Thyroid gland (tissue), 4 donors: ENCODE measurements at regions not wholly inside any gene's neighbourhood (a gene's known extent, or its start where the extent isn't known, plus 50 kb on each side); places are given as distances from the start of the nearest gene placed in this dataset.

Experiments used
- POLR2A ChIP-seq, 2 donors: fragments of 450-650 bp; IDR thresholded peaks; one replicate each; pipeline ENCODE4 v1.6.1; 2017; ENCODE audit warnings: antibody characterized with exemption in 2 of 2, mild to moderate bottlenecking in 2 of 2, moderate library complexity in 1 of 2
- TF ChIP-seq, protein P1 (sequence below), 6 experiments: fragments of 200-600 bp in 3 of 6; fragments of 450-650 bp in 3 of 6; sonication (generic) in 3 of 6; IDR thresholded peaks; one replicate each; pipeline ENCODE4 v1.5.1; 2016 to 2019; ENCODE audit warnings: antibody characterized with exemption in 6 of 6, mild to moderate bottlenecking in 2 of 6, inconsistent platforms in 1 of 6, moderate library complexity in 1 of 6

DNA sequence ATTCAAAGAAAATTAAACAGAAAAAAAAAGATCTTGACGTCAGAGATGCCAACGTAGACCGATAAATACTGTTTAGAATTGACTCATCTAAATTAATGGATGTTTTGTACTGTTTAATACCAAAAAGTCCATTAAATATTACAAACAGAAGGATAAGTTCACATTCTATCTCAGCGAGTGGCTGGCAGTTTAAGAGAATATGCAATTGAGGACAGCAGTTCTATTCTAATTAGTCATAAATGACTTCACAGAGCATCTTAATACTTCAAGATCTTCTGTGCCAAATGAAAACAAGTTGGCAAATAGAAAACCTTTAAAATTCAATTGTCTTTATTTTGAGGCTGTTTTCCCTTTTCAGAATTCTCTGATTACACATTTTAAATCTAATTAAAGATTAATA lies 326.6 kb upstream of the NREP start:
- TF ChIP-seq, protein P1, sequence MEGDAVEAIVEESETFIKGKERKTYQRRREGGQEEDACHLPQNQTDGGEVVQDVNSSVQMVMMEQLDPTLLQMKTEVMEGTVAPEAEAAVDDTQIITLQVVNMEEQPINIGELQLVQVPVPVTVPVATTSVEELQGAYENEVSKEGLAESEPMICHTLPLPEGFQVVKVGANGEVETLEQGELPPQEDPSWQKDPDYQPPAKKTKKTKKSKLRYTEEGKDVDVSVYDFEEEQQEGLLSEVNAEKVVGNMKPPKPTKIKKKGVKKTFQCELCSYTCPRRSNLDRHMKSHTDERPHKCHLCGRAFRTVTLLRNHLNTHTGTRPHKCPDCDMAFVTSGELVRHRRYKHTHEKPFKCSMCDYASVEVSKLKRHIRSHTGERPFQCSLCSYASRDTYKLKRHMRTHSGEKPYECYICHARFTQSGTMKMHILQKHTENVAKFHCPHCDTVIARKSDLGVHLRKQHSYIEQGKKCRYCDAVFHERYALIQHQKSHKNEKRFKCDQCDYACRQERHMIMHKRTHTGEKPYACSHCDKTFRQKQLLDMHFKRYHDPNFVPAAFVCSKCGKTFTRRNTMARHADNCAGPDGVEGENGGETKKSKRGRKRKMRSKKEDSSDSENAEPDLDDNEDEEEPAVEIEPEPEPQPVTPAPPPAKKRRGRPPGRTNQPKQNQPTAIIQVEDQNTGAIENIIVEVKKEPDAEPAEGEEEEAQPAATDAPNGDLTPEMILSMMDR (IDR thresholded peaks at IDR 0.05): no peak
- no peak for TF ChIP-seq POLR2A (IDR thresholded peaks at IDR 0.05)
